PC-9 (cell line): ENCODE measurements at regions not wholly inside any gene's neighbourhood (a gene's known extent, or its start where the extent isn't known, plus 50 kb on each side); places are given as distances from the start of the nearest gene placed in this dataset.

Source experiments
- BruUV-seq: library from RNA; stranded (reverse); fragments of 400-500 nt; replicated peaks from 2 replicates; lab custom pipeline; 2021; lab: Mats Ljungman, UMichigan
- CTCF ChIA-PET: fragments of 300-600 bp; sonication (Branson Sonifier 250); formaldehyde crosslinking; loops from one replicate; lab custom pipeline; 2022; ENCODE audit warnings: antibody characterized with exemption; lab: Charles Lee
- POLR2A ChIA-PET: fragments of 300-600 bp; sonication (Branson Sonifier 250); formaldehyde crosslinking; loops from one replicate; lab custom pipeline; 2022; ENCODE audit warnings: antibody characterized with exemption; ENCODE audit not compliant: unreplicated experiment; lab: Charles Lee
- DNase-seq, 2 experiments: peaks; one replicate each; pipeline versions ENCODE4 v3.0.0 to v3.0.0-alpha.2; 2015 to 2022; ENCODE audit warnings: mixed read lengths in 1 of 2
- H2AFZ ChIP-seq: fragments of 200-600 bp; sonication (generic); 2 replicates; pipeline ENCODE4 v1.8.1; 2017; ENCODE audit warnings: antibody characterized with exemption
- H3F3A ChIP-seq: fragments of 200-600 bp; sonication (generic); 2 replicates; pipeline ENCODE4 v1.8.1; 2017; ENCODE audit warnings: antibody characterized with exemption, mild to moderate bottlenecking, low read depth; ENCODE audit not compliant: insufficient read depth
- H3K27ac ChIP-seq: fragments of 200-600 bp; sonication (generic); 2 replicates; pipeline ENCODE4 v1.6.1; 2016; ENCODE audit warnings: mixed run types
- H3K27me3 ChIP-seq: fragments of 200-600 bp; sonication (generic); 2 replicates; pipeline ENCODE4 v1.6.1; 2016; ENCODE audit warnings: low read depth, mixed run types; ENCODE audit not compliant: insufficient read depth
- H3K36me3 ChIP-seq: fragments of 200-600 bp; sonication (generic); 2 replicates; pipeline ENCODE4 v1.6.1; 2016; ENCODE audit warnings: low read depth, mixed run types
- H3K4me1 ChIP-seq: fragments of 200-600 bp; sonication (generic); replicated peaks from 2 replicates; pipeline ENCODE4 v1.6.1; 2016; ENCODE audit warnings: mixed run types; ENCODE audit not compliant: insufficient read depth
- H3K4me2 ChIP-seq: fragments of 200-600 bp; sonication (generic); 2 replicates; pipeline ENCODE4 v1.6.1; 2017; ENCODE audit warnings: mixed run types
- H3K4me3 ChIP-seq: fragments of 200-600 bp; sonication (generic); 2 replicates; pipeline ENCODE4 v1.6.1; 2016; ENCODE audit warnings: mixed run types
- H3K79me2 ChIP-seq: fragments of 200-600 bp; sonication (generic); 2 replicates; pipeline ENCODE4 v1.6.1; 2017; ENCODE audit warnings: low read depth, mixed run types
- H3K9me2 ChIP-seq: fragments of 200-600 bp; sonication (generic); 2 replicates; pipeline ENCODE4 v1.8.1; 2017; ENCODE audit warnings: mild to moderate bottlenecking; ENCODE audit not compliant: insufficient read depth
- H3K9me3 ChIP-seq: fragments of 200-600 bp; sonication (generic); 2 replicates; pipeline ENCODE4 v1.8.1; 2016; ENCODE audit warnings: low read depth; ENCODE audit not compliant: insufficient read depth
- H4K20me1 ChIP-seq: fragments of 200-600 bp; sonication (generic); 2 replicates; pipeline ENCODE4 v1.8.1; 2017; ENCODE audit not compliant: insufficient read depth
- CTCF ChIP-seq: fragments of 200-600 bp; sonication (generic); conservative IDR thresholded peaks from 2 replicates; pipeline ENCODE4 v1.6.1; 2017; ENCODE audit warnings: mixed run types, antibody characterized with exemption, mild to moderate bottlenecking, moderate library complexity
- EZH2 ChIP-seq: fragments of 200-600 bp; sonication (generic); IDR thresholded peaks from 2 replicates; pipeline ENCODE4 v1.8.0; 2017; ENCODE audit warnings: antibody characterized with exemption, low read depth
- intact Hi-C: fragments of 100-400 bp; cut with micrococcal nuclease; formaldehyde crosslinking; loops from one replicate; pipeline ENCODE4 v1.10.0; 2022; ENCODE audit not compliant: unreplicated experiment

- Histone ChIP-seq H3K27me3 (no peaks in the 10 kb centered on the region), H3K9me3 (no peaks in the 10 kb centered on the region), H3K4me1 (no peaks in the 10 kb centered on the region), H3K27ac (no peak overlapping the region), H3K9me2 (no peaks in the 10 kb centered on the region), H3F3A (no peaks in the 10 kb centered on the region), H4K20me1 (no peaks in the 10 kb centered on the region), H2AFZ (no peak overlapping the region), H3K4me2 (no peak overlapping the region), H3K79me2 (no peaks in the 10 kb centered on the region), H3K4me3 (no peak overlapping the region), H3K36me3 (no peaks in the 10 kb centered on the region)
- no TSS peak for BruUV-seq
- no peak for TF ChIP-seq CTCF
- no peak for TF ChIP-seq EZH2
- intact Hi-C loops: no loop called here
- ChIA-PET CTCF (no interaction called here), POLR2A (no interaction called here)
- no peak for DNase-seq
These were observed 58.4 kb upstream of the FBXL7 start for GRCh38 chr5:15441433-15442192.

GRCh38 chr5:15440434-15440833, 59.5 kb upstream of the FBXL7 start:
- no peaks in the 10 kb centered on the region for H4K20me1 ChIP-seq
- H3K4me1 ChIP-seq: no peaks in the 10 kb centered on the region
- H3K9me2 ChIP-seq: no peaks in the 10 kb centered on the region
- TF ChIP-seq CTCF (no peak), EZH2 (no peak)
- H3K27me3 ChIP-seq: no peaks in the 10 kb centered on the region
- no peak overlapping the region for H2AFZ ChIP-seq
- H3K79me2 ChIP-seq: no peaks in the 10 kb centered on the region
- H3K4me2 ChIP-seq: no peak overlapping the region
- BruUV-seq: no TSS peak
- no peak overlapping the region for H3K4me3 ChIP-seq
- intact Hi-C loops: no loop called here
- ChIA-PET POLR2A (no interaction called here), CTCF (no interaction called here)
- DNase-seq: no peak
- H3K36me3 ChIP-seq: no peaks in the 10 kb centered on the region
- no peaks in the 10 kb centered on the region for H3K9me3 ChIP-seq
- H3K27ac ChIP-seq: no peak overlapping the region
- no peaks in the 10 kb centered on the region for H3F3A ChIP-seq

GRCh38 chr5:15439801-15440200, 60.2 kb upstream of the FBXL7 start:
- H3F3A ChIP-seq: no peaks in the 10 kb centered on the region
- no peaks in the 10 kb centered on the region for H3K9me3 ChIP-seq
- no peaks in the 10 kb centered on the region for H3K79me2 ChIP-seq
- no peak overlapping the region for H3K27ac ChIP-seq
- H4K20me1 ChIP-seq: no peaks in the 10 kb centered on the region
- H3K4me3 ChIP-seq: no peak overlapping the region
- no TSS peak for BruUV-seq
- DNase-seq: no peak
- H3K27me3 ChIP-seq: no peaks in the 10 kb centered on the region
- H2AFZ ChIP-seq: no peak overlapping the region
- ChIA-PET CTCF (interaction anchor here (0.6 kb wide), 1 partner anchor 190 kb away, joined by 5 read pairs; no protein-coding TSS in a partner anchor), POLR2A (no interaction called here)
- H3K4me2 ChIP-seq: no peak overlapping the region
- no peaks in the 10 kb centered on the region for H3K4me1 ChIP-seq
- TF ChIP-seq CTCF: no peak
- no peak for TF ChIP-seq EZH2
- no peaks in the 10 kb centered on the region for H3K36me3 ChIP-seq
- no peaks in the 10 kb centered on the region for H3K9me2 ChIP-seq
- intact Hi-C loops: no loop called here
